ENCODE measurements at regions not wholly inside any gene's neighbourhood (a gene's known extent, or its start where the extent isn't known, plus 50 kb on each side); places are given as distances from the start of the nearest gene placed in this dataset.
A peak's percentile ranks its signal among the peaks of the same experiment; 100 is the strongest.

GRCh38 chr2:136219963-136220362, 102.0 kb upstream of the CXCR4 start:
- TF ChIP-seq CTCF (IDR thresholded peaks at IDR 0.05), result no peak
- Histone ChIP-seq H3K4me1 (ENCODE audit: control insufficient read depth in 1 of 2, insufficient read depth in 1 of 2, low read depth in 1 of 2, low read length in 1 of 2) (peaks cover 21 to 33% of the 10 kb centered on the region in 2 experiments), H3K27me3 (no peaks in the 10 kb centered on the region), H3K9me3 (no peaks in the 10 kb centered on the region), H3K36me3 (no peaks in the 10 kb centered on the region), H3K27ac (peak overlapping the region; percentile 74), H3K4me3 (ENCODE audit: low read depth in 1 of 2, low read length in 1 of 2) (no peak overlapping the region)

GRCh38 chr2:136219341-136219740, 101.4 kb upstream of the CXCR4 start:
- no peak for TF ChIP-seq CTCF (IDR thresholded peaks at IDR 0.05)
- Histone ChIP-seq H3K36me3 (no peaks in the 10 kb centered on the region), H3K9me3 (no peaks in the 10 kb centered on the region), H3K4me1 (ENCODE audit: control insufficient read depth in 1 of 2, insufficient read depth in 1 of 2, low read depth in 1 of 2, low read length in 1 of 2) (peaks cover 28 to 39% of the 10 kb centered on the region in 2 experiments), H3K4me3 (ENCODE audit: low read depth in 1 of 2, low read length in 1 of 2) (no peak overlapping the region), H3K27ac (no peak overlapping the region), H3K27me3 (no peaks in the 10 kb centered on the region)

- Histone ChIP-seq H3K36me3 (no peaks in the 10 kb centered on the region), H3K4me1 (ENCODE audit: control insufficient read depth in 1 of 2, insufficient read depth in 1 of 2, low read depth in 1 of 2, low read length in 1 of 2) (peaks cover 41 to 53% of the 10 kb centered on the region in 2 experiments), H3K9me3 (no peaks in the 10 kb centered on the region), H3K27ac (no peak overlapping the region), H3K4me3 (ENCODE audit: low read depth in 1 of 2, low read length in 1 of 2) (no peak overlapping the region), H3K27me3 (no peaks in the 10 kb centered on the region)
- no peak for TF ChIP-seq CTCF (IDR thresholded peaks at IDR 0.05)
These were observed 100.0 kb upstream of the CXCR4 start for GRCh38 chr2:136217996-136218395.

- Histone ChIP-seq H3K27me3 (no peaks in the 10 kb centered on the region), H3K9me3 (no peaks in the 10 kb centered on the region), H3K4me3 (ENCODE audit: low read depth in 1 of 2, low read length in 1 of 2) (no peak overlapping the region), H3K27ac (peak overlapping the region; percentile 95), H3K36me3 (no peaks in the 10 kb centered on the region), H3K4me1 (ENCODE audit: control insufficient read depth in 1 of 2, insufficient read depth in 1 of 2, low read depth in 1 of 2, low read length in 1 of 2) (peaks cover 49 to 60% of the 10 kb centered on the region in 2 experiments)
- TF ChIP-seq CTCF (IDR thresholded peaks at IDR 0.05), result no peak
These were observed 98.0 kb upstream of the CXCR4 start for GRCh38 chr2:136215908-136216472.

- no peaks in the 10 kb centered on the region for H3K27me3 ChIP-seq
- TF ChIP-seq CTCF (IDR thresholded peaks at IDR 0.05), result no peak
- no peaks in the 10 kb centered on the region for H3K9me3 ChIP-seq
These were observed 97.5 kb upstream of the CXCR4 start for GRCh38 chr2:136215449-136215848.

More at GRCh38 chr2:136215449-136215848, 97.5 kb upstream of the CXCR4 start:
- Histone ChIP-seq H3K4me1 (ENCODE audit: control insufficient read depth in 1 of 2, insufficient read depth in 1 of 2, low read depth in 1 of 2, low read length in 1 of 2) (peaks cover 55 to 60% of the 10 kb centered on the region in 2 experiments), H3K27ac (peak overlapping the region; percentile 95), H3K36me3 (no peaks in the 10 kb centered on the region), H3K4me3 (ENCODE audit: low read depth in 1 of 2, low read length in 1 of 2) (no peak overlapping the region)

Measured in neutrophil (primary cell).